Ishikawa (cell line): ENCODE measurements at regions not wholly inside any gene's neighbourhood (a gene's known extent, or its start where the extent isn't known, plus 50 kb on each side); places are given as distances from the start of the nearest gene placed in this dataset.

ENCODE experiments used
- CEBPB ChIP-seq: IDR thresholded peaks from 2 replicates; pipeline ENCODE4 v1.6.1; 2012
- CREB1 ChIP-seq: IDR thresholded peaks from 2 replicates; pipeline ENCODE4 v1.6.1; 2012; ENCODE audit warnings: low read depth
- EGR1 ChIP-seq: IDR thresholded peaks from 2 replicates; pipeline ENCODE4 v1.6.1; 2012
- EP300 ChIP-seq: IDR thresholded peaks from 2 replicates; pipeline ENCODE4 v1.6.1; 2012; ENCODE audit warnings: borderline replicate concordance
- FOXM1 ChIP-seq: IDR thresholded peaks from 2 replicates; pipeline ENCODE4 v1.6.1; 2012; ENCODE audit warnings: low read depth, borderline replicate concordance
- NFIC ChIP-seq: IDR thresholded peaks from 2 replicates; pipeline ENCODE4 v1.6.1; 2012
- RAD21 ChIP-seq: IDR thresholded peaks from 2 replicates; pipeline ENCODE4 v1.6.1; 2012; ENCODE audit warnings: low read depth
- REST ChIP-seq: IDR thresholded peaks from 2 replicates; pipeline ENCODE4 v1.6.1; 2012; ENCODE audit warnings: low read depth, mild to moderate bottlenecking
- TAF1 ChIP-seq: IDR thresholded peaks from 2 replicates; pipeline ENCODE4 v1.6.1; 2012; ENCODE audit warnings: low read depth, mild to moderate bottlenecking
- TCF12 ChIP-seq: IDR thresholded peaks from 2 replicates; pipeline ENCODE4 v1.6.1; 2012; ENCODE audit warnings: low read depth
- TEAD4 ChIP-seq: IDR thresholded peaks from 2 replicates; pipeline ENCODE4 v1.6.1; 2012
- YY1 ChIP-seq: IDR thresholded peaks from 2 replicates; pipeline ENCODE4 v1.6.1; 2012; ENCODE audit warnings: low read depth
- ZBTB7A ChIP-seq: IDR thresholded peaks from 2 replicates; pipeline ENCODE4 v1.6.1; 2012; ENCODE audit warnings: low read depth
- TF ChIP-seq, protein P1 (sequence below): IDR thresholded peaks from 2 replicates; pipeline ENCODE4 v1.6.1; 2012
- TF ChIP-seq, protein P2 (sequence below): IDR thresholded peaks from 2 replicates; pipeline ENCODE4 v1.6.1; 2012

- TF ChIP-seq NFIC, result no peak
- TF ChIP-seq ZBTB7A, result no peak
- no peak for TF ChIP-seq YY1
- no peak for TF ChIP-seq TEAD4
- no peak for TF ChIP-seq CEBPB
- TF ChIP-seq, protein P1, sequence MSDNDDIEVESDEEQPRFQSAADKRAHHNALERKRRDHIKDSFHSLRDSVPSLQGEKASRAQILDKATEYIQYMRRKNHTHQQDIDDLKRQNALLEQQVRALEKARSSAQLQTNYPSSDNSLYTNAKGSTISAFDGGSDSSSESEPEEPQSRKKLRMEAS, result no peak
- no peak for TF ChIP-seq CREB1
- TF ChIP-seq TCF12, result no peak
- TF ChIP-seq EP300, result no peak
- no peak for TF ChIP-seq RAD21
- TF ChIP-seq REST, result no peak
- TF ChIP-seq EGR1, result no peak
These were observed 552.3 kb downstream of the NTRK3 start for GRCh38 chr15:87704276-87704675.

DNA sequence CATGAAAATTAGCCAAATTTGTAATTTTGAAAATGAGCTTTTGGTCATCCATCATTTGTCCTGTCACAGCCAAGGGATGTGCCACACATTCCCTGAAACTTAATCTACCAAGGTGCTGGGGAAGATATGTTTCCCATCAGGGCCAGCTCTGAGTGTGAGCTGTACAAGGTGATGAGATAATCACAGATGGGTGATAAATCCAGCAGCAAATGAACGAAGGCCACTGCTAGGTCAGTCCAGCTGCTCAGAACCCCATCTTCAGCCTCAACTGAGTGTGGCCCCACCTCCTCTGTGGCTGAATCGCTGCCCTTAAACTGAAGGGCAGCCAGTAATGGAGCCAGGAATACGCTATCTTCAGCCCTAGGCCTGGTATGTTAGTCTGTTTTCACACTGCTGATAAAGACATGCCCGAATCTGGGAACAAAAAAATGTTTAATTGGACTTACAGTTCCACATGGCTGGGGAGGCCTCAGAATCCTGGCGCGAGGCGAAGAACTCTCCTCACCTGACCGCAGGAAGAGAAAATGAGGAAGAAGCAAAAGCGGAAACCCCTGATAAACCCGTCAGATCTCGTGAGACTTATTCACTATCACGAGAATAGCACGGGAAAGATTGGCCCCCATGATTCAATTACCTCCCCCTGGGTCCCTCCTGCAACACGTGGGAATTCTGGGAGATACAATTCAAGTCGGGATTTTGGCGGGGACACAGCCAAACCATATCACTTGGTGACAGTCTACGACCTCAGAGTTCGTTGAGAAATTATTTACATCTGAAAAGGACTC, 553.0 kb downstream of the NTRK3 start:
- TF ChIP-seq TCF12 (no peak), ZBTB7A (no peak), TAF1 (no peak)
- TF ChIP-seq, protein P2, sequence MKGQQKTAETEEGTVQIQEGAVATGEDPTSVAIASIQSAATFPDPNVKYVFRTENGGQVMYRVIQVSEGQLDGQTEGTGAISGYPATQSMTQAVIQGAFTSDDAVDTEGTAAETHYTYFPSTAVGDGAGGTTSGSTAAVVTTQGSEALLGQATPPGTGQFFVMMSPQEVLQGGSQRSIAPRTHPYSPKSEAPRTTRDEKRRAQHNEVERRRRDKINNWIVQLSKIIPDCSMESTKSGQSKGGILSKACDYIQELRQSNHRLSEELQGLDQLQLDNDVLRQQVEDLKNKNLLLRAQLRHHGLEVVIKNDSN, result no peak
- TF ChIP-seq, protein P1, result no peak

GRCh38 chr15:87702270-87702669, 554.3 kb downstream of the NTRK3 start:
- TF ChIP-seq CREB1 (no peak), ZBTB7A (no peak), TCF12 (no peak), NFIC (no peak), CEBPB (no peak), FOXM1 (no peak), RAD21 (no peak), EP300 (no peak), TAF1 (no peak), REST (no peak), TEAD4 (no peak)

DNA sequence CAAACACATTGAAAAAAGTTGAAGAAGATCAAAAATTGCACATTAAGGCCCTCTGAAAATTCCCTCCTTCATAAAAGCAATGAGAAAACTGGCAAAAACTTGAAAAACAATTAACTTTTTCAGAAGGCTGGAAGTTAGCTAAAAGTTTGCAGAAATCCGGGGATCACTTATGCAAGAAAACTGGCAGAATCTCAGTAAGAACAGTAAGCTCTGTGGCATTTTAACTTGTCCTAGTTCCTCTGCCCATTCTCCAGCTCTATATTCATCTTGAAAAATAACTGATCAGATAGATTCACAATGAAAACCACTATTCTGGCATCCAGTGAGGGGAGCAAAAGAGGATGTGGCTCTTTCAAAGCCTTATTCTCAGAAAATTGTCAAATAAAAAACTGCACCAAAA, 566.8 kb downstream of the NTRK3 start:
- no peak for TF ChIP-seq NFIC
- no peak for TF ChIP-seq CEBPB
- no peak for TF ChIP-seq TEAD4
- TF ChIP-seq TAF1, result no peak

- no peak for TF ChIP-seq EGR1
- no peak for TF ChIP-seq REST
- no peak for TF ChIP-seq YY1
- no peak for TF ChIP-seq CREB1
- TF ChIP-seq, protein P2, result no peak
- TF ChIP-seq, protein P1, result no peak
- no peak for TF ChIP-seq TCF12
- no peak for TF ChIP-seq TAF1
These were observed 569.0 kb downstream of the NTRK3 start for GRCh38 chr15:87687523-87687870.
